ENCODE measurements at regions not wholly inside any gene's neighbourhood (a gene's known extent, or its start where the extent isn't known, plus 50 kb on each side); places are given as distances from the start of the nearest gene placed in this dataset.

DNA sequence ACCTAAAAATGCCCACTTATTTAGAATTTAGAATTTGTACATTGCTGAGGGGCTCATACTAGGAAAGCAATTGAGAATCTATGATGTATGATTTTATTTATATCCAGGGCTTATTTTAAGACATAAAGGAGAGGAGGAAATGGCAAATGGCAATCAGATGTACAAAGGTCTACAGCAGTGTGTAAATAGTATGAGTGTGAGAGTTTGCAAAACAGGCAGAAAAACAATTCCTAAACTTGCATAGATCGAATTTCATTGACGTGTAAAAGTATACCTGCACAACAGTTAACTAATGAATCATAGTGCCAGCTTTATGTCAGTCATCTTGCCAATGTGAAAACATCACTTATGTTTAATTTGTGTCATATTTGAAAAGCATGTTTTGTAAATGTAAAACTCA, 718.7 kb upstream of the GCFC2 start:
- Histone ChIP-seq H3K27me3 (ENCODE audit: insufficient read depth, low read length) (no peaks in the 10 kb centered on the region), H3K4me3 (replicated peaks in 1 of 2; ENCODE audit: low read depth in 1 of 2, low read length in 2 of 2) (no peak overlapping the region), H3K27ac (ENCODE audit: low read depth, low read length) (no peak overlapping the region), H3K9me2 (ENCODE audit: insufficient read depth) (no peaks in the 10 kb centered on the region), H4K20me1 (ENCODE audit: insufficient read depth) (no peaks in the 10 kb centered on the region), H2AFZ (ENCODE audit: low read depth, low read length, poor library complexity, severe bottlenecking) (no peak overlapping the region), H3K79me2 (ENCODE audit: insufficient read depth, low read length) (no peaks in the 10 kb centered on the region), H3K36me3 (ENCODE audit: control insufficient read depth in 1 of 2, insufficient read depth in 2 of 2, low read length in 2 of 2) (no peaks in the 10 kb centered on the region), H3K9ac (ENCODE audit: low read length) (no peak overlapping the region), H3K4me1 (ENCODE audit: control insufficient read depth in 1 of 2, insufficient read depth in 2 of 2, low read length in 2 of 2) (no peaks in the 10 kb centered on the region), H3K4me2 (ENCODE audit: low read length) (no peak overlapping the region), H3K9me3 (ENCODE audit: control insufficient read depth in 1 of 2, insufficient read depth in 1 of 2, low read depth in 1 of 2, low read length in 2 of 2) (peaks cover 5 to 25% of the 10 kb centered on the region in 2 experiments; a peak in 2 of 4 replicates)
- TF ChIP-seq CEBPB (IDR thresholded peaks at IDR 0.05; ENCODE audit: low read depth) (no peak), CBX3 (IDR thresholded peaks at IDR 0.05; ENCODE audit: low read depth) (no peak), ZFX (IDR thresholded peaks at IDR 0.05) (no peak), YY1 (IDR thresholded peaks at IDR 0.05; ENCODE audit: extremely low read depth, insufficient replicate concordance, low read depth, low read length) (no peak), POLR2A (IDR thresholded peaks at IDR 0.05; ENCODE audit: borderline replicate concordance, extremely low read depth, insufficient read depth, insufficient read length) (no peak), EZH2phosphoT487 (IDR thresholded peaks at IDR 0.05; ENCODE audit: borderline replicate concordance) (no peak), MAX (IDR thresholded peaks at IDR 0.05) (no peak), SIN3A (IDR thresholded peaks at IDR 0.05; ENCODE audit: low read depth) (no peak), RAD21 (IDR thresholded peaks at IDR 0.05; ENCODE audit: low read depth) (no peak), EGR1 (IDR thresholded peaks at IDR 0.05; ENCODE audit: low read depth) (no peak)
- TF ChIP-seq, protein P1, sequence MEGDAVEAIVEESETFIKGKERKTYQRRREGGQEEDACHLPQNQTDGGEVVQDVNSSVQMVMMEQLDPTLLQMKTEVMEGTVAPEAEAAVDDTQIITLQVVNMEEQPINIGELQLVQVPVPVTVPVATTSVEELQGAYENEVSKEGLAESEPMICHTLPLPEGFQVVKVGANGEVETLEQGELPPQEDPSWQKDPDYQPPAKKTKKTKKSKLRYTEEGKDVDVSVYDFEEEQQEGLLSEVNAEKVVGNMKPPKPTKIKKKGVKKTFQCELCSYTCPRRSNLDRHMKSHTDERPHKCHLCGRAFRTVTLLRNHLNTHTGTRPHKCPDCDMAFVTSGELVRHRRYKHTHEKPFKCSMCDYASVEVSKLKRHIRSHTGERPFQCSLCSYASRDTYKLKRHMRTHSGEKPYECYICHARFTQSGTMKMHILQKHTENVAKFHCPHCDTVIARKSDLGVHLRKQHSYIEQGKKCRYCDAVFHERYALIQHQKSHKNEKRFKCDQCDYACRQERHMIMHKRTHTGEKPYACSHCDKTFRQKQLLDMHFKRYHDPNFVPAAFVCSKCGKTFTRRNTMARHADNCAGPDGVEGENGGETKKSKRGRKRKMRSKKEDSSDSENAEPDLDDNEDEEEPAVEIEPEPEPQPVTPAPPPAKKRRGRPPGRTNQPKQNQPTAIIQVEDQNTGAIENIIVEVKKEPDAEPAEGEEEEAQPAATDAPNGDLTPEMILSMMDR (IDR thresholded peaks at IDR 0.05 in 2 of 3, conservative IDR thresholded peaks at IDR 0.05 in 1 of 3; ENCODE audit: borderline replicate concordance in 1 of 3, insufficient read depth in 1 of 3, low read depth in 2 of 3, low read length in 2 of 3) = no peak
- TF ChIP-seq, protein P2, sequence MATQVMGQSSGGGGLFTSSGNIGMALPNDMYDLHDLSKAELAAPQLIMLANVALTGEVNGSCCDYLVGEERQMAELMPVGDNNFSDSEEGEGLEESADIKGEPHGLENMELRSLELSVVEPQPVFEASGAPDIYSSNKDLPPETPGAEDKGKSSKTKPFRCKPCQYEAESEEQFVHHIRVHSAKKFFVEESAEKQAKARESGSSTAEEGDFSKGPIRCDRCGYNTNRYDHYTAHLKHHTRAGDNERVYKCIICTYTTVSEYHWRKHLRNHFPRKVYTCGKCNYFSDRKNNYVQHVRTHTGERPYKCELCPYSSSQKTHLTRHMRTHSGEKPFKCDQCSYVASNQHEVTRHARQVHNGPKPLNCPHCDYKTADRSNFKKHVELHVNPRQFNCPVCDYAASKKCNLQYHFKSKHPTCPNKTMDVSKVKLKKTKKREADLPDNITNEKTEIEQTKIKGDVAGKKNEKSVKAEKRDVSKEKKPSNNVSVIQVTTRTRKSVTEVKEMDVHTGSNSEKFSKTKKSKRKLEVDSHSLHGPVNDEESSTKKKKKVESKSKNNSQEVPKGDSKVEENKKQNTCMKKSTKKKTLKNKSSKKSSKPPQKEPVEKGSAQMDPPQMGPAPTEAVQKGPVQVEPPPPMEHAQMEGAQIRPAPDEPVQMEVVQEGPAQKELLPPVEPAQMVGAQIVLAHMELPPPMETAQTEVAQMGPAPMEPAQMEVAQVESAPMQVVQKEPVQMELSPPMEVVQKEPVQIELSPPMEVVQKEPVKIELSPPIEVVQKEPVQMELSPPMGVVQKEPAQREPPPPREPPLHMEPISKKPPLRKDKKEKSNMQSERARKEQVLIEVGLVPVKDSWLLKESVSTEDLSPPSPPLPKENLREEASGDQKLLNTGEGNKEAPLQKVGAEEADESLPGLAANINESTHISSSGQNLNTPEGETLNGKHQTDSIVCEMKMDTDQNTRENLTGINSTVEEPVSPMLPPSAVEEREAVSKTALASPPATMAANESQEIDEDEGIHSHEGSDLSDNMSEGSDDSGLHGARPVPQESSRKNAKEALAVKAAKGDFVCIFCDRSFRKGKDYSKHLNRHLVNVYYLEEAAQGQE (IDR thresholded peaks at IDR 0.05; ENCODE audit: low read depth) = no peak
- DNase-seq (ENCODE audit: low read depth, low spot score) (no peak), ATAC-seq (no peak)
- intact Hi-C loops (cut with micrococcal nuclease) = no loop called here
- ChIA-PET POLR2A (no interaction called here), CTCF (no interaction called here), RAD21 (ENCODE audit: low non-redundant PET in 1 of 2, low total read pairs in 2 of 2, uncharacterized antibody in 2 of 2, unreplicated experiment in 2 of 2) (no interaction called here)
- no TSS peak for BruUV-seq (replicated peaks)
